Suppressor macrophage treated with lipopolysaccharide for 1 hour (primary cell): ENCODE measurements at regions not wholly inside any gene's neighbourhood (a gene's known extent, or its start where the extent isn't known, plus 50 kb on each side); places are given as distances from the start of the nearest gene placed in this dataset.
"Not testable (repeated sequence)": the region's sequence is repeated elsewhere in the genome, so short reads cannot be mapped to it uniquely, and the experiment has no call there.

Experiments used
- DNase-seq, 3 donors: peaks; one replicate each; pipeline ENCODE4 v3.0.0-alpha.2; 2020 to 2022

GRCh38 chr3:173342679-173343078 is 54.9 kb upstream of the NLGN1 start:
- DNase-seq = no peak

GRCh38 chr3:173340626-173341025 is 56.9 kb upstream of the NLGN1 start:
- no peak for DNase-seq

GRCh38 chr3:173336261-173336660 is 61.3 kb upstream of the NLGN1 start:
- no peak for DNase-seq

GRCh38 chr3:173306110-173306509 is 91.4 kb upstream of the NLGN1 start:
- DNase-seq = no peak

- DNase-seq = no peak
Measured at GRCh38 chr3:173304182-173304800, 93.3 kb upstream of the NLGN1 start.

GRCh38 chr3:173301647-173302046 is 95.9 kb upstream of the NLGN1 start:
- no peak for DNase-seq

- no peak for DNase-seq
Measured at GRCh38 chr3:173289072-173289471, 108.5 kb upstream of the NLGN1 start.

GRCh38 chr3:173287361-173287760 is 110.2 kb upstream of the NLGN1 start:
- no peak for DNase-seq

GRCh38 chr3:173286507-173286906 is 111.0 kb upstream of the NLGN1 start:
- not testable (repeated sequence) for DNase-seq

- DNase-seq = no peak
Measured at GRCh38 chr3:173284301-173284700, 113.2 kb upstream of the NLGN1 start.

- no peak for DNase-seq
Measured at GRCh38 chr3:173275740-173276139, 121.8 kb upstream of the NLGN1 start.

- DNase-seq = no peak
Measured at GRCh38 chr3:173273838-173274237, 123.7 kb upstream of the NLGN1 start.

GRCh38 chr3:173268781-173269180 is 127.7 kb upstream of the SPATA16 start:
- DNase-seq = no peak

- no peak for DNase-seq
Measured at GRCh38 chr3:173267716-173268115, 126.7 kb upstream of the SPATA16 start.

GRCh38 chr3:173266441-173266840 is 125.4 kb upstream of the SPATA16 start:
- no peak for DNase-seq

GRCh38 chr3:173258697-173259096 is 117.7 kb upstream of the SPATA16 start:
- no peak for DNase-seq

GRCh38 chr3:173257797-173258196 is 116.8 kb upstream of the SPATA16 start:
- no peak for DNase-seq

- no peak for DNase-seq
Measured at GRCh38 chr3:173255555-173255954, 114.5 kb upstream of the SPATA16 start.

GRCh38 chr3:173253471-173253870 is 112.4 kb upstream of the SPATA16 start:
- no peak for DNase-seq

GRCh38 chr3:173249457-173249856 is 108.4 kb upstream of the SPATA16 start:
- DNase-seq = no peak

GRCh38 chr3:173241727-173242126 is 100.7 kb upstream of the SPATA16 start:
- no peak for DNase-seq

- peak in 2 of 3 donors; percentile 14 to 28 for DNase-seq
Measured at GRCh38 chr3:173238091-173238490, 97.1 kb upstream of the SPATA16 start.

GRCh38 chr3:173225351-173225750 is 84.3 kb upstream of the SPATA16 start:
- DNase-seq = no peak

- no peak for DNase-seq
Measured at GRCh38 chr3:173221010-173221409, 80.0 kb upstream of the SPATA16 start.

GRCh38 chr3:173217127-173217526 is 76.1 kb upstream of the SPATA16 start:
- DNase-seq = no peak

- DNase-seq = no peak
Measured at GRCh38 chr3:173216063-173216462, 75.0 kb upstream of the SPATA16 start.
